GM12874 (cell line): ENCODE measurements at regions not wholly inside any gene's neighbourhood (a gene's known extent, or its start where the extent isn't known, plus 50 kb on each side); places are given as distances from the start of the nearest gene placed in this dataset.

Experiments
- TF ChIP-seq, protein P1 (sequence below): IDR thresholded peaks from 2 replicates; pipeline ENCODE4 v1.5.1; 2011; ENCODE audit warnings: low read depth, mild to moderate bottlenecking, control low read depth, low read length, moderate library complexity; ENCODE audit not compliant: insufficient read depth

DNA sequence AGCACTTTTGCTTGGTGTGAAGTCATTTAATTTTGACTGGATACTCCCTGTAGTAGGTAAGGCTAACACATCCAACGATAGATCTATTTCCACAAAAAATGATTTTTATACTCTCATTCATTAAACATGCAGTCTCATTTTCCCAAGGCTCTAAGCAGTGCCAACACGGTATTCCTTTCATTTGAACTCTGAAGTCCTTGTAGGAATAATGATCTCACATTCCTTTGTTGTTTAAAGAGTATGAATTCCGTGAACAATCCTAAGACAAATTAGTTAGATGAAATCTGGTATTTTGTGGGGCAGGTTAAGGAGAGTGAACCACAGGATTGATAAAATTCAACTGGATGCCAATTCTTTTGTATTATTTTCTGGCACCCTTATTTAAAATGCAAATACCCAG is 66.6 kb downstream of the LACC1 start:
- TF ChIP-seq, protein P1, sequence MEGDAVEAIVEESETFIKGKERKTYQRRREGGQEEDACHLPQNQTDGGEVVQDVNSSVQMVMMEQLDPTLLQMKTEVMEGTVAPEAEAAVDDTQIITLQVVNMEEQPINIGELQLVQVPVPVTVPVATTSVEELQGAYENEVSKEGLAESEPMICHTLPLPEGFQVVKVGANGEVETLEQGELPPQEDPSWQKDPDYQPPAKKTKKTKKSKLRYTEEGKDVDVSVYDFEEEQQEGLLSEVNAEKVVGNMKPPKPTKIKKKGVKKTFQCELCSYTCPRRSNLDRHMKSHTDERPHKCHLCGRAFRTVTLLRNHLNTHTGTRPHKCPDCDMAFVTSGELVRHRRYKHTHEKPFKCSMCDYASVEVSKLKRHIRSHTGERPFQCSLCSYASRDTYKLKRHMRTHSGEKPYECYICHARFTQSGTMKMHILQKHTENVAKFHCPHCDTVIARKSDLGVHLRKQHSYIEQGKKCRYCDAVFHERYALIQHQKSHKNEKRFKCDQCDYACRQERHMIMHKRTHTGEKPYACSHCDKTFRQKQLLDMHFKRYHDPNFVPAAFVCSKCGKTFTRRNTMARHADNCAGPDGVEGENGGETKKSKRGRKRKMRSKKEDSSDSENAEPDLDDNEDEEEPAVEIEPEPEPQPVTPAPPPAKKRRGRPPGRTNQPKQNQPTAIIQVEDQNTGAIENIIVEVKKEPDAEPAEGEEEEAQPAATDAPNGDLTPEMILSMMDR: no peak

DNA sequence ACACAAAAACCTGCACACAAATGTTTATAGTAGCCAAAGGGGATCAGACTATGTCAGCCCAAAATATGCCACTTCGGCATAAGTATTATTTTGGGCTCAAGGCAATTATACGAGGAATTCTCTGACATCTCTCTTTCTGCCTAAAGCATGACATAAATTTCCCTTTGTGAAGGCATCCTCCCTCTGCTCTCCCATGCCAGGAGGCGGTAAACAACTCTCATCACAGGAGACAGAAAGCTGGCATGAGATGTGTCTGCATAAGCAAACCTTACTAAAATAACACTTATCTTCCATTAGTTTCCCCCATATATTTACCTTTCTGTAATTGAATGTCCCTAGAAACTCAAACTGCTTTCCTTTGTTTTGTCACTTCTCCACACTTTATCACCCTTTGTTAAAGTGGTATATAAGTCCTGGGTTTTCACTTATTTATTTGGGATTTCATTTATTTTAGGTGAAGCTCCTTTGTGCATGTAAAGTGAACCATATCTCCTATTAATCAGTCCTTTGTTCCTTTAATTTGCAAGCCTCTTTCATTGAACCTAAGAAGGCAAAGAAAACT is 68.3 kb downstream of the LACC1 start:
- TF ChIP-seq, protein P1: no peak

- TF ChIP-seq, protein P1: no peak
Measured at GRCh38 chr13:43953370-43953769, 73.7 kb downstream of the LACC1 start.

GRCh38 chr13:43959291-43959690 is 79.6 kb downstream of the LACC1 start:
- TF ChIP-seq, protein P1: no peak

DNA sequence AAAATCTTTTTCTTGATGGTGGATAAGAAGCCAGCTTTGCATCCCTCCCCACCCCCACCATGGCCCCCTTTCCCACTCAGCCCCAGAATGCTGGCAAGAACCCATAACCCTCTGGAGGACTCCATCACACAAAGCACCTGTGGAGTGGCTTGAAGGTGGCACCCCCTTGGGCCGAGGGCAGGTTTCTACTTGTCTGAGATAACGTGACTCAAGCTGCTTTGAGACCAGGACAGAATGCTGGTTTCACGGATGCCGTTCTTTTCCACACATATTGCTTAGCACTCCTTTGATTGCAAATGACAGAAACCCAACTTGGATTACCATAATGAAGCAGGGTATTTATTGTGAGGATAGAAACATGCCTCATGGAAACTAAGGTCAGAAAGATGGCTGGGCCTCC is 82.2 kb downstream of the LACC1 start:
- TF ChIP-seq, protein P1: no peak

DNA sequence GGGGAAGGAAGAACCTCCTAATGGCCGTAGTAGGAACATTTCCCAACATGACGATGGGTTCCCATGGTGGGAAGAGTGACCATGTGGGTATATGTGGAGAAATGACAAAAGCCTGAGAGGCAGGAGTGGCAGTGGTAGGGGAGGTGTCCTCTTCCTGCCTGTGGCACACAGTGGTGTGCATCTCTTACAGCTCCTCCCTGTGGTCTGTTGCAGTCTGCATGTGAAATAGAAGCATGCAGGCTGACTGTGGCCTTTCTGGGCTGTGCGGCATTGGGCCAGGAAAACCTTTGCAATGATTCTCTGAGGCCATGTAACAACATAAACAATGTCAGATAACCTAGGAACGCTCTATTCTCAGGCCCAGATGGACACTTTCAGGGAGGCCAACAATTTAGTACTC is 84.0 kb downstream of the LACC1 start:
- TF ChIP-seq, protein P1: 0 out of 2 replicates have a peak, but pooled peaks have one; percentile 13

DNA sequence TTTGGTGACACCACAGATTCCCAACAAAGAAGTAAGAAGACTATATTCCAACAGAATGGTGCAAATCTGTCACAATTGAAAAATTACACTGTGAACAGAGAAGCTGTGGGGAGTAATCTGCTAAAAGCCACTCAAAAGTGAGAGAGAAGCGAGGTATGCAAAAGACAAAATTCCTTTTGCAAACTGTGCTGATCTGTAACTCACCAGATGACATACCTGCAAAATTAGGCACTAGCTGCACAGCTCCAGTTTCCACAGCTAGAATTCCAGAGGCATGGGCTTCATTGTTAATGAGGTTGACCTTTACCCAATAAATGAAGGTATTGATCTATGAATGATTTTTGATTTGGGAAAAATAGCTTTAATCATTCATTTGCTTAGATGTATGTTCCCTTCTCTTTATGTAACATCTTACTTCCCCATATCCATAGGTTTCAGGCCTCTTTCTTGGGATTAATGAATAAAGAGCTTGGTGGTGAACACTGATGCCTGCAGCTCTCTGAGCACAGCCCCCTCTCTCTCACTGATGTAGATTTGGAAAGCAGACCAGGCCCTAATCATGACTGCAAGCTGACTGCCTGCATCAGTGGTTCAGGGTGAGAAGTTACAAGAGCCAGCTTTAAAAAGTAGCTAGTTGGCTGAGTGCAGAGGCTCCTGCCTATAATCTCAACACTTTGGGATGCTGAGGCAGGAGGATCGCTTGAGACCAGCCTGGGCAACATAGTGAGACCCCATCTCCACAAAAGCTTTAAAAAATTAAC is 85.2 kb downstream of the LACC1 start:
- TF ChIP-seq, protein P1: no peak
